ENCODE measurements at regions not wholly inside any gene's neighbourhood (a gene's known extent, or its start where the extent isn't known, plus 50 kb on each side); places are given as distances from the start of the nearest gene placed in this dataset.

- in situ Hi-C loops (cut with HindIII; ENCODE audit: low pct_unique_long_range_greater_than_20kb, low sequenced_read_pairs), result no loop called here
- DNase-seq (ENCODE audit: low read depth, low spot score), result no peak
Measured at GRCh38 chr19:16019691-16020448, 56.4 kb upstream of the TPM4 start.

DNA sequence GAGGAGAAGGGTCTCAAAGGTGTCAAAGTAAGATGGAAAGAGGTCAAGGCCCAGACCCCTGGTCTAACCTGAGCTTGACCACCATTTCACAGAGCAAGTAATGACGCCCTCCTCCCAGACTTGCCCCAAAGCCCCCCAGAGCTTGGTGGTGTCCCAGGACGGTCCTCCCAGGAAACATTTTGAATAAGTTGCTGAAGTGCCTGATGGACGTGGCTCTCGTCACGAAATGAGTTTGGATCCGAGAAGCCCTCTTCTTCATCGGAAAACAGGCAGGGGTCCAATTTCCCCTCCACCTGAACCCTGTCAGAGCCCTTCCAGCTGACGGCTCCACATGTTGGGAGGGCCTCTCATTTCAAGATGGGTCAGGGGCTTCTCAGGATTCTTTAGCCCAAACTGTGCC is 54.5 kb upstream of the TPM4 start:
- in situ Hi-C loops (cut with HindIII; ENCODE audit: low pct_unique_long_range_greater_than_20kb, low sequenced_read_pairs), result no loop called here
- no peak for DNase-seq (ENCODE audit: low read depth, low spot score)

- DNase-seq (ENCODE audit: low read depth, low spot score), result no peak
- in situ Hi-C loops (cut with HindIII; ENCODE audit: low pct_unique_long_range_greater_than_20kb, low sequenced_read_pairs), result no loop called here
Measured at GRCh38 chr19:16022251-16022650, 54.0 kb upstream of the TPM4 start.

GRCh38 chr19:16022681-16023080 is 53.6 kb upstream of the TPM4 start:
- in situ Hi-C loops (cut with HindIII; ENCODE audit: low pct_unique_long_range_greater_than_20kb, low sequenced_read_pairs), result no loop called here
- no peak for DNase-seq (ENCODE audit: low read depth, low spot score)

GRCh38 chr19:16023146-16023915 is 53.0 kb upstream of the TPM4 start:
- in situ Hi-C loops (cut with HindIII; ENCODE audit: low pct_unique_long_range_greater_than_20kb, low sequenced_read_pairs), result no loop called here
- DNase-seq (ENCODE audit: low read depth, low spot score), result no peak

GRCh38 chr19:16024266-16025107 is 51.8 kb upstream of the TPM4 start:
- DNase-seq (ENCODE audit: low read depth, low spot score), result no peak
- in situ Hi-C loops (cut with HindIII; ENCODE audit: low pct_unique_long_range_greater_than_20kb, low sequenced_read_pairs), result no loop called here

GRCh38 chr19:16025108-16026101 is 50.9 kb upstream of the TPM4 start:
- peak; percentile 48 for DNase-seq (ENCODE audit: low read depth, low spot score)
- in situ Hi-C loops (cut with HindIII; ENCODE audit: low pct_unique_long_range_greater_than_20kb, low sequenced_read_pairs), result no loop called here

DNA sequence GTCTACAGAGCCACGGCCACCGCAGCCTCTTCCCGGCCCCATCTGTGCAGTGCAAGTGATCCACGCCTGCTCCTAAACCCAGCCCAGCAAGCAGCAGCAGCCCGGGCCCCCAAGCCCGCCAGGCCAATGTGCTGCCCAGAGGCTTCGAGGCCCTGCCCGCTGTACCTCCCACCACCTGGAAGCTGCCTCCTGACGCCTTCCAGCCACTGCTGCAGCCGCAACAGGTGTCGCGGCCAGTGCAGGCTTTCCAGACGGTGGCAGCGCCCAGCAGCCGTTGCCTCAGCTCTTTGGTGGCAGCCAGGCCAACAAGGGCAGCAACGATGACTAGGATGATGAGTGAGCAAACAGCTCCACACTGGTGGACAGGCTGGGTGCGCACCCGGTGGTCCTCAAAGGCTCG is 50.2 kb upstream of the TPM4 start:
- DNase-seq (ENCODE audit: low read depth, low spot score), result no peak
- in situ Hi-C loops (cut with HindIII; ENCODE audit: low pct_unique_long_range_greater_than_20kb, low sequenced_read_pairs), result no loop called here
